ENCODE measurements at regions not wholly inside any gene's neighbourhood (a gene's known extent, or its start where the extent isn't known, plus 50 kb on each side); places are given as distances from the start of the nearest gene placed in this dataset.
"Not testable (repeated sequence)": the region's sequence is repeated elsewhere in the genome, so short reads cannot be mapped to it uniquely, and the experiment has no call there.

GRCh38 chr10:107952649-107953556, 788.4 kb upstream of the SORCS1 start:
- no peak for FAIRE-seq

- not testable (repeated sequence) for FAIRE-seq
Measured at GRCh38 chr10:107950411-107951062, 786.0 kb upstream of the SORCS1 start.

GRCh38 chr10:107942826-107943225, 778.3 kb upstream of the SORCS1 start:
- no peak for FAIRE-seq

- FAIRE-seq: no peak
Measured at GRCh38 chr10:107933076-107933475, 768.6 kb upstream of the SORCS1 start.

- FAIRE-seq: no peak
Measured at GRCh38 chr10:107931808-107932207, 767.3 kb upstream of the SORCS1 start.

GRCh38 chr10:107930037-107930436, 765.5 kb upstream of the SORCS1 start:
- no peak for FAIRE-seq

GRCh38 chr10:107924458-107924857, 760.0 kb upstream of the SORCS1 start:
- FAIRE-seq: no peak

- FAIRE-seq: no peak
Measured at GRCh38 chr10:107919626-107920235, 755.2 kb upstream of the SORCS1 start.

- FAIRE-seq: no peak
Measured at GRCh38 chr10:107918171-107918570, 753.7 kb upstream of the SORCS1 start.

- no peak for FAIRE-seq
Measured at GRCh38 chr10:107915215-107915610, 750.7 kb upstream of the SORCS1 start.

- no peak for FAIRE-seq
Measured at GRCh38 chr10:107914450-107915214, 750.1 kb upstream of the SORCS1 start.

GRCh38 chr10:107913317-107914294, 749.1 kb upstream of the SORCS1 start:
- FAIRE-seq: no peak

- FAIRE-seq: no peak
Measured at GRCh38 chr10:107901076-107901475, 736.6 kb upstream of the SORCS1 start.

- FAIRE-seq: no peak
Measured at GRCh38 chr10:107900131-107900530, 735.6 kb upstream of the SORCS1 start.

- FAIRE-seq: no peak
Measured at GRCh38 chr10:107899502-107900062, 735.1 kb upstream of the SORCS1 start.

- no peak for FAIRE-seq
Measured at GRCh38 chr10:107899075-107899474, 734.6 kb upstream of the SORCS1 start.

- FAIRE-seq: no peak
Measured at GRCh38 chr10:107898392-107898791, 733.9 kb upstream of the SORCS1 start.

GRCh38 chr10:107894516-107894915, 730.0 kb upstream of the SORCS1 start:
- no peak for FAIRE-seq

GRCh38 chr10:107889105-107889504, 724.6 kb upstream of the SORCS1 start:
- no peak for FAIRE-seq

- FAIRE-seq: no peak
Measured at GRCh38 chr10:107880185-107880584, 715.7 kb upstream of the SORCS1 start.

- FAIRE-seq: no peak
Measured at GRCh38 chr10:107873007-107873406, 708.5 kb upstream of the SORCS1 start.

Measured in colon (tissue), 2 donors.